ENCODE measurements at regions not wholly inside any gene's neighbourhood (a gene's known extent, or its start where the extent isn't known, plus 50 kb on each side); places are given as distances from the start of the nearest gene placed in this dataset.

- Histone ChIP-seq H3K4me1 (ENCODE audit: low read depth) (no peaks in the 10 kb centered on the region), H3K9me3 (ENCODE audit: low read depth) (no peaks in the 10 kb centered on the region), H3K36me3 (no peaks in the 10 kb centered on the region), H3K27ac (no peak overlapping the region), H3K4me3 (no peak overlapping the region), H3K27me3 (no peaks in the 10 kb centered on the region)
- TF ChIP-seq, protein P1, sequence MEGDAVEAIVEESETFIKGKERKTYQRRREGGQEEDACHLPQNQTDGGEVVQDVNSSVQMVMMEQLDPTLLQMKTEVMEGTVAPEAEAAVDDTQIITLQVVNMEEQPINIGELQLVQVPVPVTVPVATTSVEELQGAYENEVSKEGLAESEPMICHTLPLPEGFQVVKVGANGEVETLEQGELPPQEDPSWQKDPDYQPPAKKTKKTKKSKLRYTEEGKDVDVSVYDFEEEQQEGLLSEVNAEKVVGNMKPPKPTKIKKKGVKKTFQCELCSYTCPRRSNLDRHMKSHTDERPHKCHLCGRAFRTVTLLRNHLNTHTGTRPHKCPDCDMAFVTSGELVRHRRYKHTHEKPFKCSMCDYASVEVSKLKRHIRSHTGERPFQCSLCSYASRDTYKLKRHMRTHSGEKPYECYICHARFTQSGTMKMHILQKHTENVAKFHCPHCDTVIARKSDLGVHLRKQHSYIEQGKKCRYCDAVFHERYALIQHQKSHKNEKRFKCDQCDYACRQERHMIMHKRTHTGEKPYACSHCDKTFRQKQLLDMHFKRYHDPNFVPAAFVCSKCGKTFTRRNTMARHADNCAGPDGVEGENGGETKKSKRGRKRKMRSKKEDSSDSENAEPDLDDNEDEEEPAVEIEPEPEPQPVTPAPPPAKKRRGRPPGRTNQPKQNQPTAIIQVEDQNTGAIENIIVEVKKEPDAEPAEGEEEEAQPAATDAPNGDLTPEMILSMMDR (IDR thresholded peaks at IDR 0.05; ENCODE audit: low read depth, low read length) = no peak
- DNase-seq (ENCODE audit: low read depth in 1 of 2, low spot score in 1 of 2) = no peak
Measured at GRCh38 chr6:53413326-53413725, 64.6 kb upstream of the ELOVL5 start.

- H3K4me3 ChIP-seq = no peak overlapping the region
- H3K4me1 ChIP-seq (ENCODE audit: low read depth) = no peaks in the 10 kb centered on the region
- H3K27me3 ChIP-seq = no peaks in the 10 kb centered on the region
- H3K27ac ChIP-seq = no peak overlapping the region
- no peaks in the 10 kb centered on the region for H3K36me3 ChIP-seq
- H3K9me3 ChIP-seq (ENCODE audit: low read depth) = no peaks in the 10 kb centered on the region
- TF ChIP-seq, protein P1 (IDR thresholded peaks at IDR 0.05; ENCODE audit: low read depth, low read length) = no peak
- DNase-seq (ENCODE audit: low read depth in 1 of 2, low spot score in 1 of 2) = peak in 1 of 2 donors; percentile 67
Measured at GRCh38 chr6:53412751-53413150, 64.0 kb upstream of the ELOVL5 start.

- Histone ChIP-seq H3K4me3 (no peak overlapping the region), H3K27me3 (no peaks in the 10 kb centered on the region), H3K27ac (no peak overlapping the region), H3K36me3 (no peaks in the 10 kb centered on the region), H3K9me3 (ENCODE audit: low read depth) (no peaks in the 10 kb centered on the region), H3K4me1 (ENCODE audit: low read depth) (no peaks in the 10 kb centered on the region)
- TF ChIP-seq, protein P1 (IDR thresholded peaks at IDR 0.05; ENCODE audit: low read depth, low read length) = no peak
- no peak for DNase-seq (ENCODE audit: low read depth in 1 of 2, low spot score in 1 of 2)
Measured at GRCh38 chr6:53412021-53412715, 63.4 kb upstream of the ELOVL5 start.

GRCh38 chr6:53411451-53411850 lies 62.7 kb upstream of the ELOVL5 start:
- peak in 1 of 2 donors; percentile 66 for DNase-seq (ENCODE audit: low read depth in 1 of 2, low spot score in 1 of 2)

GRCh38 chr6:53410508-53411258 lies 61.9 kb upstream of the ELOVL5 start:
- TF ChIP-seq, protein P1 (IDR thresholded peaks at IDR 0.05; ENCODE audit: low read depth, low read length) = peak; percentile 59
- DNase-seq (ENCODE audit: low read depth in 1 of 2, low spot score in 1 of 2) = peak; percentile 37 to 55
- no peak overlapping the region for H3K27ac ChIP-seq
- no peaks in the 10 kb centered on the region for H3K4me1 ChIP-seq (ENCODE audit: low read depth)
- no peaks in the 10 kb centered on the region for H3K27me3 ChIP-seq
- H3K36me3 ChIP-seq = no peaks in the 10 kb centered on the region
- H3K4me3 ChIP-seq = no peak overlapping the region
- H3K9me3 ChIP-seq (ENCODE audit: low read depth) = no peaks in the 10 kb centered on the region

More at GRCh38 chr6:53411451-53411850, 62.7 kb upstream of the ELOVL5 start:
- Histone ChIP-seq H3K9me3 (ENCODE audit: low read depth) (no peaks in the 10 kb centered on the region), H3K27me3 (no peaks in the 10 kb centered on the region), H3K27ac (no peak overlapping the region), H3K4me3 (no peak overlapping the region), H3K4me1 (ENCODE audit: low read depth) (no peaks in the 10 kb centered on the region), H3K36me3 (no peaks in the 10 kb centered on the region)
- TF ChIP-seq, protein P1 (IDR thresholded peaks at IDR 0.05; ENCODE audit: low read depth, low read length) = no peak

Data from cardiac muscle cell (in vitro differentiated cells and primary cell).